ENCODE measurements at regions not wholly inside any gene's neighbourhood (a gene's known extent, or its start where the extent isn't known, plus 50 kb on each side); places are given as distances from the start of the nearest gene placed in this dataset.

- Histone ChIP-seq H3K9me3 (no peaks in the 10 kb centered on the region), H3K36me3 (no peaks in the 10 kb centered on the region), H3K4me3 (no peak overlapping the region), H3K27me3 (no peaks in the 10 kb centered on the region), H3K4me1 (no peaks in the 10 kb centered on the region), H3K27ac (no peak overlapping the region)
- no peak for DNase-seq
- 60 to 68% methylated on average over 4 of the region's 4 CpGs for WGBS, 2 donors
- TF ChIP-seq CTCF (IDR thresholded peaks at IDR 0.05) = no peak
- TF ChIP-seq POLR2A (IDR thresholded peaks at IDR 0.05) = no peak
- intact Hi-C loops (cut with DNase I) = no loop called here
Measured at GRCh38 chr12:24175929-24176328, 226.5 kb upstream of the SOX5 start.

DNA sequence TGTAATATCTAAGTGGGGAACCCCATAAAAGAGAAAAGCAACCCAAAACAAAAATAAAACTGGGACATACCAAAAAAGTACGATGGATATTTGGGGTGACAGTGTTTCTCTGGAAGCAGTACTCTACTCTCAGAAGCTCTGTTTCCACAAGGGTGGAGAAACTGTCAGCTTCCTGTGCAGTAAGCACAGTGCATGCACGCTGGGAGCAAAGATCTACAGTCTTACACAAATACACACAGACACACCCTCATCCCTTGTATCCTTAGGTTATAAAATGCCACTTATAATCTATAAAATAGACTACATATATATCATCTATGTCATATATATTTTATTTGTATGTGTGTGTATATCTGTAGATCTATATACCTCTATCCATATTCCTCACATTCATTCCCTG, 225.8 kb upstream of the SOX5 start:
- Histone ChIP-seq H3K27ac (no peak overlapping the region), H3K4me1 (no peaks in the 10 kb centered on the region), H3K9me3 (no peaks in the 10 kb centered on the region), H3K36me3 (no peaks in the 10 kb centered on the region), H3K27me3 (no peaks in the 10 kb centered on the region), H3K4me3 (no peak overlapping the region)
- no peak for TF ChIP-seq CTCF (IDR thresholded peaks at IDR 0.05)
- TF ChIP-seq POLR2A (IDR thresholded peaks at IDR 0.05) = no peak
- 62 to 75% methylated on average over 2 of the region's 2 CpGs for WGBS, 2 donors
- intact Hi-C loops (cut with DNase I) = no loop called here
- no peak for DNase-seq

GRCh38 chr12:24173067-24173466, 223.6 kb upstream of the SOX5 start:
- no peak overlapping the region for H3K27ac ChIP-seq
- TF ChIP-seq CTCF (IDR thresholded peaks at IDR 0.05) = no peak
- TF ChIP-seq POLR2A (IDR thresholded peaks at IDR 0.05) = no peak
- no peaks in the 10 kb centered on the region for H3K9me3 ChIP-seq
- no peak overlapping the region for H3K4me3 ChIP-seq
- 47 to 49% methylated on average over 7 of the region's 7 CpGs for WGBS, 2 donors
- H3K36me3 ChIP-seq = no peaks in the 10 kb centered on the region
- intact Hi-C loops (cut with DNase I) = no loop called here
- no peaks in the 10 kb centered on the region for H3K4me1 ChIP-seq
- DNase-seq = no peak
- no peaks in the 10 kb centered on the region for H3K27me3 ChIP-seq

DNA sequence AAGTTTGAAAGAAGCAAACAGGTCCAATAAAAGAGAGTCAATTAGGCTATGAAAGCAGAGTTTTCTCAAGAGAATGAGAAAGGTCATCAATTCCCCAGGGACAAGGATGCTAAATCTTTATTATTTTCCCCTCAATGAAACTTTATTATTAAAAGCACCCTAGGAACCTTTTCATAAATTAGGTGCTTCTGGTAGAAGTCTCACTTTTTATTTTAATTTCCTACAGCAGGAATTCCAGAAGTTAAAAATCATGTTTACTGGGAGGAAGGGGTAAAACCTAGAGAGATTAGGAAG, 223.2 kb upstream of the SOX5 start:
- no peak for DNase-seq
- intact Hi-C loops (cut with DNase I) = no loop called here
- Histone ChIP-seq H3K4me3 (no peak overlapping the region), H3K4me1 (no peaks in the 10 kb centered on the region), H3K27me3 (no peaks in the 10 kb centered on the region), H3K27ac (no peak overlapping the region), H3K36me3 (no peaks in the 10 kb centered on the region), H3K9me3 (no peaks in the 10 kb centered on the region)
- no peak for TF ChIP-seq CTCF (IDR thresholded peaks at IDR 0.05)
- no peak for TF ChIP-seq POLR2A (IDR thresholded peaks at IDR 0.05)

DNA sequence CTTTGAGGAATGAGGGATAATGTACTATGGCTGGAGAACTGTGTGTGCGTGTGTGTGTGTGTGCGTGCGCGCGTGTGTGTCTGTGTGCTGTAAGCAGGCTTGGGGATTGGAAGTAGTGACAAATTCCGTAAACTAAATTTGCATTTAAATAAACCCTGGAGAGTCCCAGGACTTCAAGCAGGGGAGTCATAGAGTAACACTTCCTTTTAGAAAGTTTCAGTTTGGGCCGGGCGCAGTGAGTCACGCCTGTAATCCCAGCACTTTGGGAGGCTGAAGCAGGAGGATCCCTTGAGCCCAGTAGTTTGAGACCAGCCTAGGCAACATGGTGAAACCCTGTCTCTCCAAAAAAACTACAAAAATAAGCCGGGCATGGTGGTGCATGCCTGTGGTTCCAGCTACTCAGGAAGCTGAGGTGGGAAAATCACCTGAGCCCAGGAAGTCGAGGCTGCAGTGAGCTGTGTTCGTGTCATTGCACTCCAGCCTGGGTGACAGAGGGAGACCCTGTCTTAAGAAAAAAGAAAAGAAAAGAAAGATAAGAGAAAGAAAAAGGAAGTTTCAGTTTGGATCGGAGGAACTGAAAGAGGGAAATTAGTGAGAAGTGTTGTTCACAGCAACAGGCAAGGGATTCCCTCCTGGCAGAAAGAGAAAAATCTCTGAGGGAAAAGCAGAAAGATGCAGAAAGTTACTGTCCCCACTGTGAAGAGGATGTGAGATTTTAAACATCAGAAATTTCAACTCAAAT, 222.7 kb upstream of the SOX5 start:
- intact Hi-C loops (cut with DNase I) = no loop called here
- Histone ChIP-seq H3K4me1 (no peaks in the 10 kb centered on the region), H3K27ac (no peak overlapping the region), H3K4me3 (no peak overlapping the region), H3K9me3 (no peaks in the 10 kb centered on the region), H3K27me3 (no peaks in the 10 kb centered on the region), H3K36me3 (no peaks in the 10 kb centered on the region)
- 63 to 70% methylated on average over 11 to 13 of the region's 13 CpGs for WGBS, 2 donors
- TF ChIP-seq POLR2A (IDR thresholded peaks at IDR 0.05) = no peak
- no peak for TF ChIP-seq CTCF (IDR thresholded peaks at IDR 0.05)
- DNase-seq = no peak
